ENCODE measurements at regions not wholly inside any gene's neighbourhood (a gene's known extent, or its start where the extent isn't known, plus 50 kb on each side); places are given as distances from the start of the nearest gene placed in this dataset.
A peak's percentile ranks its signal among the peaks of the same experiment; 100 is the strongest.

- TF ChIP-seq HNRNPH1 (optimal IDR thresholded peaks at IDR 0.05; ENCODE audit: low read depth, low read length) (no peak), KLF6 (CRISPR knock-in tag; IDR thresholded peaks at IDR 0.05) (0 out of 2 replicates have a peak, but pooled peaks have one; percentile 6), GTF2F1 (IDR thresholded peaks at IDR 0.05; ENCODE audit: low read length) (no peak), PHF21A (CRISPR knock-in tag; IDR thresholded peaks at IDR 0.05) (peak; percentile 81), ZNF275 (CRISPR knock-in tag; IDR thresholded peaks at IDR 0.05; ENCODE audit: borderline replicate concordance) (0 out of 2 replicates have a peak, but pooled peaks have one; percentile 25), ZNF235 (CRISPR knock-in tag; IDR thresholded peaks at IDR 0.05; ENCODE audit: borderline replicate concordance) (peak; percentile 58; the same call in 1 of the 2 replicates), ZNF329 (CRISPR knock-in tag; IDR thresholded peaks at IDR 0.05; ENCODE audit: low read depth) (no peak), ATRX (CRISPR knock-in tag; IDR thresholded peaks at IDR 0.05; ENCODE audit: borderline replicate concordance) (no peak), TBL1XR1 (IDR thresholded peaks at IDR 0.05; ENCODE audit: borderline replicate concordance, low read length, partially characterized antibody) (no peak), NFAT5 (CRISPR knock-in tag; IDR thresholded peaks at IDR 0.05) (no peak), TSC22D2 (CRISPR knock-in tag; IDR thresholded peaks at IDR 0.05; ENCODE audit: borderline replicate concordance) (no peak), ZBTB43 (CRISPR knock-in tag; conservative IDR thresholded peaks at IDR 0.05) (no peak), CC2D1A (CRISPR knock-in tag; IDR thresholded peaks at IDR 0.05) (0 out of 2 replicates have a peak, but pooled peaks have one; percentile 65), CBFB (CRISPR knock-in tag; IDR thresholded peaks at IDR 0.05) (no peak), ZNF572 (CRISPR knock-in tag; IDR thresholded peaks at IDR 0.05) (no peak; the same call in 1 of the 2 replicates), TFAP4 (IDR thresholded peaks at IDR 0.05; ENCODE audit: borderline replicate concordance, low read depth) (peak; percentile 55), ZKSCAN1 (IDR thresholded peaks at IDR 0.05; ENCODE audit: low read length) (0 out of 2 replicates have a peak, but pooled peaks have one; percentile 3), ZNF720 (CRISPR knock-in tag; IDR thresholded peaks at IDR 0.05) (no peak)
- TF ChIP-seq, protein P1, sequence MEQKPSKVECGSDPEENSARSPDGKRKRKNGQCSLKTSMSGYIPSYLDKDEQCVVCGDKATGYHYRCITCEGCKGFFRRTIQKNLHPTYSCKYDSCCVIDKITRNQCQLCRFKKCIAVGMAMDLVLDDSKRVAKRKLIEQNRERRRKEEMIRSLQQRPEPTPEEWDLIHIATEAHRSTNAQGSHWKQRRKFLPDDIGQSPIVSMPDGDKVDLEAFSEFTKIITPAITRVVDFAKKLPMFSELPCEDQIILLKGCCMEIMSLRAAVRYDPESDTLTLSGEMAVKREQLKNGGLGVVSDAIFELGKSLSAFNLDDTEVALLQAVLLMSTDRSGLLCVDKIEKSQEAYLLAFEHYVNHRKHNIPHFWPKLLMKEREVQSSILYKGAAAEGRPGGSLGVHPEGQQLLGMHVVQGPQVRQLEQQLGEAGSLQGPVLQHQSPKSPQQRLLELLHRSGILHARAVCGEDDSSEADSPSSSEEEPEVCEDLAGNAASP (CRISPR knock-in tag; IDR thresholded peaks at IDR 0.05; ENCODE audit: borderline replicate concordance), result peak; percentile 28; the same call in 1 of the 2 replicates
Observed at GRCh38 chr6:27177485-27178406, 69.8 kb upstream of the PRSS16 start (continued).

All from HepG2 (cell line).